Activated CD8-positive, alpha-beta T cell treated with anti-CD3 and anti-CD28 coated beads for 36 hours (primary cell): ENCODE measurements at regions not wholly inside any gene's neighbourhood (a gene's known extent, or its start where the extent isn't known, plus 50 kb on each side); places are given as distances from the start of the nearest gene placed in this dataset.

Experiments
- ATAC-seq: fragments of 200-7000 bp; cut with Tn5 transposase; one replicate; pipeline ENCODE4 v1.10.0; 2021; ENCODE audit warnings: mild to moderate bottlenecking, moderate library complexity
- CTCF ChIA-PET: fragments of 350-600 bp; sonication (Branson Sonifier 250); formaldehyde crosslinking; loops from one replicate; lab custom pipeline; 2021; ENCODE audit warnings: antibody characterized with exemption; lab: Charles Lee
- POLR2A ChIA-PET: fragments of 350-600 bp; sonication (Branson Sonifier 250); formaldehyde crosslinking; loops from one replicate; lab custom pipeline; 2021; ENCODE audit warnings: antibody characterized with exemption; lab: Charles Lee
- DNase-seq: peaks from one replicate; pipeline ENCODE4 v3.0.0-alpha.2; 2020
- H3K27ac Mint-ChIP-seq: one replicate; pipeline ENCODE4 v1.8.0; 2021; ENCODE audit warnings: mild to moderate bottlenecking, mixed read lengths
- H3K27me3 Mint-ChIP-seq: one replicate; pipeline ENCODE4 v1.8.0; 2021; ENCODE audit warnings: mixed read lengths
- H3K36me3 Mint-ChIP-seq: one replicate; pipeline ENCODE4 v1.8.0; 2021; ENCODE audit warnings: low read depth, mixed read lengths
- H3K4me1 Mint-ChIP-seq: one replicate; pipeline ENCODE4 v1.8.0; 2021; ENCODE audit warnings: low read depth, mixed read lengths
- H3K4me3 Mint-ChIP-seq: one replicate; pipeline ENCODE4 v1.8.0; 2021; ENCODE audit warnings: mild to moderate bottlenecking, moderate library complexity, mixed read lengths
- H3K9me3 Mint-ChIP-seq: one replicate; pipeline ENCODE4 v1.8.0; 2021; ENCODE audit warnings: mixed read lengths
- intact Hi-C: fragments of 100-400 bp; cut with micrococcal nuclease; formaldehyde crosslinking; loops from one replicate; pipeline ENCODE4 v1.10.0; 2022
- TF ChIP-seq, protein P1 (sequence below): fragments of 200-600 bp; IDR thresholded peaks from one replicate; pipeline ENCODE4 v1.8.0; 2022; ENCODE audit warnings: antibody characterized with exemption, mild to moderate bottlenecking

- no peaks in the 10 kb centered on the region for H3K36me3 Mint-ChIP-seq
- peaks cover 14% of the 10 kb centered on the region for H3K4me1 Mint-ChIP-seq
- H3K27me3 Mint-ChIP-seq = peaks cover 2% of the 10 kb centered on the region
- no peak overlapping the region for H3K4me3 Mint-ChIP-seq
- no peaks in the 10 kb centered on the region for H3K9me3 Mint-ChIP-seq
- ChIA-PET POLR2A (no interaction called here), CTCF (interaction anchor here (0.7 kb wide), 1 partner anchor 102 kb away, joined by 3 read pairs; no protein-coding TSS in a partner anchor)
- ATAC-seq (no peak), DNase-seq (no peak)
- H3K27ac Mint-ChIP-seq = no peak overlapping the region
- intact Hi-C loops = no loop called here
- TF ChIP-seq, protein P1, sequence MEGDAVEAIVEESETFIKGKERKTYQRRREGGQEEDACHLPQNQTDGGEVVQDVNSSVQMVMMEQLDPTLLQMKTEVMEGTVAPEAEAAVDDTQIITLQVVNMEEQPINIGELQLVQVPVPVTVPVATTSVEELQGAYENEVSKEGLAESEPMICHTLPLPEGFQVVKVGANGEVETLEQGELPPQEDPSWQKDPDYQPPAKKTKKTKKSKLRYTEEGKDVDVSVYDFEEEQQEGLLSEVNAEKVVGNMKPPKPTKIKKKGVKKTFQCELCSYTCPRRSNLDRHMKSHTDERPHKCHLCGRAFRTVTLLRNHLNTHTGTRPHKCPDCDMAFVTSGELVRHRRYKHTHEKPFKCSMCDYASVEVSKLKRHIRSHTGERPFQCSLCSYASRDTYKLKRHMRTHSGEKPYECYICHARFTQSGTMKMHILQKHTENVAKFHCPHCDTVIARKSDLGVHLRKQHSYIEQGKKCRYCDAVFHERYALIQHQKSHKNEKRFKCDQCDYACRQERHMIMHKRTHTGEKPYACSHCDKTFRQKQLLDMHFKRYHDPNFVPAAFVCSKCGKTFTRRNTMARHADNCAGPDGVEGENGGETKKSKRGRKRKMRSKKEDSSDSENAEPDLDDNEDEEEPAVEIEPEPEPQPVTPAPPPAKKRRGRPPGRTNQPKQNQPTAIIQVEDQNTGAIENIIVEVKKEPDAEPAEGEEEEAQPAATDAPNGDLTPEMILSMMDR = no peak
Measured at GRCh38 chrX:134713618-134714107, 55.4 kb upstream of the PLAC1 start.

GRCh38 chrX:134712272-134712671 is 54.0 kb upstream of the PLAC1 start:
- DNase-seq (peak; percentile 12), ATAC-seq (no peak)
- POLR2A ChIA-PET = no interaction called here
- H3K9me3 Mint-ChIP-seq = no peaks in the 10 kb centered on the region
- H3K4me1 Mint-ChIP-seq = peaks cover 6% of the 10 kb centered on the region
- CTCF ChIA-PET = no interaction called here
- peaks cover 5% of the 10 kb centered on the region for H3K27me3 Mint-ChIP-seq
- no peak overlapping the region for H3K27ac Mint-ChIP-seq
- H3K36me3 Mint-ChIP-seq = no peaks in the 10 kb centered on the region
- intact Hi-C loops = no loop called here
- no peak overlapping the region for H3K4me3 Mint-ChIP-seq
- TF ChIP-seq, protein P1 = no peak

GRCh38 chrX:134711135-134711921 is 53.1 kb upstream of the PLAC1 start:
- Mint-ChIP-seq H3K36me3 (no peaks in the 10 kb centered on the region), H3K27ac (no peak overlapping the region), H3K9me3 (no peaks in the 10 kb centered on the region), H3K27me3 (peaks cover 5% of the 10 kb centered on the region), H3K4me3 (no peak overlapping the region), H3K4me1 (peaks cover 6% of the 10 kb centered on the region)
- ATAC-seq (no peak), DNase-seq (no peak)
- intact Hi-C loops = no loop called here
- ChIA-PET POLR2A (no interaction called here), CTCF (no interaction called here)
- TF ChIP-seq, protein P1 = no peak
